Right forelimb (tissue), 1 donor: ENCODE measurements at regions not wholly inside any gene's neighbourhood (a gene's known extent, or its start where the extent isn't known, plus 50 kb on each side); places are given as distances from the start of the nearest gene placed in this dataset.
"Not testable (repeated sequence)": the region's sequence is repeated elsewhere in the genome, so short reads cannot be mapped to it uniquely, and the experiment has no call there.

ENCODE experiments used
- DNase-seq: peaks from one replicate; pipeline ENCODE4 v3.0.0-alpha.2; 2018

DNA sequence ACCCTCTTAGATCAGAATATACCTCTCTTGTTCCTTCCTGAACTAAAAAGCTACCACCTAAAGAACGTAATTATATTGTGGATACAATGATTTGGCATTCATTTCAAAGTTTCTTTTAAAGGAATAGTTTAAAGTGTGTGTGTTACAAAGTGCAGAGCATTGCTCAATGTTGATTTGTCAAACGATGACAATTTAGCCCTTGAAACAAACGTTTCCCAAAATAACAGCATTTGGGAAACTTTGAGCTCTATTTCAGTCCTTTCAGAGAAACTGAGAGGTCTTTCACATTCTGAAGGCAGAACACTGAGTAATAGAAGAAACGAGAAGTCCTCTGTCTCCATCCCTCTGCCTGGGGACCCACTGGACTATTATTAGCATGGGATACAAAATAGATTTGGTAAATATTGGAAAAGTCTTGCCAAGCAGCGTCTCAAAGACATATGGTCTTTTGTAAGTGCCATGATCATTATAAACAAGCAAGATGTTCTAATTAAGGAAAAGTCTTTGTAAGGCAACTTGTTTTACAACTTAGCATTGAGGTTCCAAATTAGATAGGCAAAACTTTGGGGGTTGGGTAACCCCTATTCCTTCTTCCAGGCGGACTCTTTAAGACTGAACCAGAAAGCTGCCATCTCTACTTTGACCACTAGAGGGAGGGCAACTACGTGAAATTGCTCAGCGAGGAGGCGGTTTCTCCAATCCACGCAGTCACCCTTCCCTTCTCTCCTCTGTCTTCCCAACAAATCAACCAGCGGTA, 208.8 kb downstream of the RNF144B start:
- DNase-seq = peak; percentile 76

DNA sequence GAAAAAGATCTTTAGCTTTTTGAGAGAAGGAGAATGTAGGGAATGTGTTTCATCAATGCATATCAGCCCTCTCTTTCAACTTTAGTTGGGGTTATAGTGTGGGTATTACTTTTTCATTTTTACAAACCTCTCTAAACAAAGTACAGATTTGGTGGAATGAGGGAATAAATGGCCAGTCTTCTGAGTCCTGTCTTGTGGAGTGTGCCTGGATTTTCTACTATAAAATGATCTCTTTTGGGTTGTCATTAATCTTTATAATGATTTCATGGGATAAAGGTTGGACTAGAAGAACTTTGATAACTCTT, 209.3 kb downstream of the RNF144B start:
- no peak for DNase-seq

DNA sequence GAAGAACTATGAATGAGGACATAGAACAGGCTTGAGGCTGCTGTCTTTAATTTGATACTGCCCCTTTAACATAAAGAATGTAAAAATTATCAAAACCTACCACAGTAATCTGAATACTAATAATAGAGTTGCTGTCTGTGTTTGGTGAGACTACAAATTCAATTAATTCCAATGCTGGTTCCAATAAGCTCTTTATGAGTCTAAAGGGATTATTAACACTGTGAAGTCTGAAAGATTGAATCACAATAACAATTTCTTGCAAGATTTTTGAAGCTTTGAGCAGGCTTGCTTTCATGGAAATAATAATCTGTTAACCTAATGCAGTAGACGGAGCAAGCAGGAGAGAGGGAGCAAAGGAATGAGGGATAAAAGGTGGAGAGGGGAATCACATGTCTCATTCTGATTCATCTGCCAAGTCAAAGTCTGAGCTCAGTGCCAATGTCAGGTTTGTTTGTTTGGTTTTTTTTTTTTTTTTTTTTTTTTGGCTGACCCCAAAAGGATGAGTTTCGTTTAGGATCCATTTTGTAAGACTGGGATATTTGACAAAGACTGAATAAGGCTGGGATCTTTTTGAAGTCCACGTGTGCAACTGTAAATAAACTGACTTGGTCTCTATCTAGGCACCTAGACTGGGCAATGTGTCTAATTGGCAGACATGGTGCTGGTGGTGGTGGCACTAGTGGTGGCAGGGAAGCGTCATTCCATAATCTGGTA, 211.6 kb downstream of the RNF144B start:
- no peak for DNase-seq

DNA sequence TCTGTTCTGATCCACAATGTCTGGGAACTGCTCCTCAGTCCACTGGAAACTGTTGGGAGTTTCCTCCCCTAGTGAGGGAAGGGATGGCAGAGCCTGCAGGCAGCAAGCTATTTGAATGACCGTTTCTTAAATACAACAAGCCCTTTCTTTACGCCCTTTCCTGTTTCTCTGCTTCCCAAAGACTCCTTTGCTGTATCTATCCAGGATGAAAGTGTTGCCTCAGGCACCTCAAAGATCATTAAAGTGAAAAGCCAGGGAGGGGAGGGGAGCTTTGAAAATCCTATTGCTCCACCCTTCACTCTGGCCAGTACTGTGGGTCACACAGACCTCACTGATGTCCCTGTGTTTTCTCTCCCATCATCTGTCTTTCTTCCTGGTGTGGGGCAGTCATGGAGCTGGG, 213.1 kb downstream of the RNF144B start:
- no peak for DNase-seq

DNA sequence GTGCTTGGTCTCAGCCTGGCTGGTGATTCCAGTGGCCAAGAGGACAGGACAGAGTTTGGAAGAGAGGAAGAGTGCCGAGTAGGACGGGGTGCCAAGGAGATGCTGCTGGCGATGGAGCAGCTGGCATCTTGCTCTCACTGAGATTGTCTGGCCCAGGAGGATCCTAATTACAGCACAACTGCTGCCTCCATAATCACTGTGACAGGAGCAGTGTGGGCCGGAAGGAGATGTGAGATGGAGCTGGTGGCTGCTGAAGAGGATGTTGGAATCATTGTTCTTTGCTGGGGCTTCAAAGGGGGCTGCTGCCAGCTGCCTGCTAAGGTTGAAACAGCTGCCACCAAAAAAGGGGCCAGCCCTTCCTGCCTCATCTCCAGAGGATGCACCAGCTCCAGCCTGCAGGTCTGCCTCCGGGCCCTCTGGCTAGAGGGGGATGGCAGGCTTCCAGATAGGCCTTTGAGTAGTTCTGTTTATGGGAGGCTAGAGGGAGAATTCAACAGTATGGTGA, 214.4 kb downstream of the RNF144B start:
- DNase-seq = no peak

DNA sequence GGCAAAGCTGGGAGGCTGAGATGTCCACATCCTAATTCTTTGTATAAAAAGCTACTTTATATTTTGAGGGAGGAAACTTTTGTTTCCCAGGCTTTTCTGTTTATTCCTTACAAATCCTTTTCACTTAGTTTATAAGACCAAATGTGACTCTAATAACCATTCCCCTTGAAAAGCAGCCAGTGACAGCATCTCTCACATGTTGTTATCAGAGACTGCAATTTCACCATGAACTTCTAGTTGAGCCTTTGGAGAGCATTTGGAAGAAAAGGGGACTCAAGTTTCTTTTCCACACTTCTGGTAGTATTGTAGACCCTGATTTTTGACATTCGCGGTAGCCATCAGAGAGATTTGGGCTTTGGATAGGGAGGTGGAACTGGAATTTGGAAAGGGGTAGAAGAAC, 215.8 kb downstream of the RNF144B start:
- no peak for DNase-seq

DNA sequence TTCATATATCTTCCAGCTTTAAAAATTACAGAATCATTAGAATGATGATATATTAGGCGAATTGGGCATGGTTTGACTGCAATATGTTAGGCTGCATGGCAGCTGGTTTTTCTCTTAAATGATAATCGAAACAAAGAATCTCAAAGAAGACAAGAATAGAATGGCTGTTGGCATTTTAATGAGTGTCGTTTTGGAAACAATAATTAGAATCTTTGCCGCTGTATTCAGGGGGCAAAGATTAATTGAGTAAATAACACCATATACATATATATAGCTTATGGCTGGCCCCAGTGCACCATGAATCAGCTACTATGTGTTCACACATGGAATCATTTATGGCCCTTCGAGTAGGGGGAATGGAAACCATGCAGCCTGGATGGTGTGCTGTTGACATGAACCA, 216.2 kb downstream of the RNF144B start:
- no peak for DNase-seq

DNA sequence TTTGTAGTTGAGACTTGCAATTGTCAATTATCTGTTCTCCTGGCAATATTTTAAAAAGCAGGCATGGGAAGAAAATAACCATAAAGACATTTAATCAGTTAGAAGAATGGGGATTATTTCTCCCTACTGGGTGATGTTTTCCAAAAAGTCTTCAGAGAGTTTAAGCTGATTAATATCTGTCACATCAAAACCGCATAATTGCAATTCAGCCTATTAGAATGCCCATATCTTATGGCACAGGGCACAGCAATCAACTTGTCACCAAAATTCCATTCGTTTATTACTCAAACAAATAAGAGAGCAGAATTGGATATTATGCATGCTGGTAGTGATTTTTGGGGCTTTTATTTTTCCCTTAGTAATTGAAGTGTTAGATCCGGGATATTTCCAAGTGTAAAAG, 218.7 kb downstream of the RNF144B start:
- no peak for DNase-seq

DNA sequence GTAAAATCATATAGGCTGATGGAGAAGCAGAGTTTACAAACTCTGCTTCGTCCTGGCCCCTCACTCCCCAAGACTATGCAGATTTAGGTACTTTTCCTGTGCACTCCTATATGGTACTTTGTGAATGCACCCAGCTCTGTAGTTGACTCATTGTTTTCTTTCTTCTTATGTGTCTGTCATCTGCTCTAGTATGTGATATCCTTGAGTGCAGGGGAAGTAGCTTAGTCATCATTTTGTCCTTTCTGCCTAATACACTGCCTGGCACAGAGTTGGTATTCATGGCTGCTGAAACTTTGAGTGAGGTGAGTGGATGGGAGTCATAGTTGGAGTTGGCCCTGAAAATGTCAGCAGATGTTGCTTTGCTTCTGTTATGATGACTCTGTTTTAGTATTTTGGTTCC, 222.6 kb downstream of the RNF144B start:
- no peak for DNase-seq

DNA sequence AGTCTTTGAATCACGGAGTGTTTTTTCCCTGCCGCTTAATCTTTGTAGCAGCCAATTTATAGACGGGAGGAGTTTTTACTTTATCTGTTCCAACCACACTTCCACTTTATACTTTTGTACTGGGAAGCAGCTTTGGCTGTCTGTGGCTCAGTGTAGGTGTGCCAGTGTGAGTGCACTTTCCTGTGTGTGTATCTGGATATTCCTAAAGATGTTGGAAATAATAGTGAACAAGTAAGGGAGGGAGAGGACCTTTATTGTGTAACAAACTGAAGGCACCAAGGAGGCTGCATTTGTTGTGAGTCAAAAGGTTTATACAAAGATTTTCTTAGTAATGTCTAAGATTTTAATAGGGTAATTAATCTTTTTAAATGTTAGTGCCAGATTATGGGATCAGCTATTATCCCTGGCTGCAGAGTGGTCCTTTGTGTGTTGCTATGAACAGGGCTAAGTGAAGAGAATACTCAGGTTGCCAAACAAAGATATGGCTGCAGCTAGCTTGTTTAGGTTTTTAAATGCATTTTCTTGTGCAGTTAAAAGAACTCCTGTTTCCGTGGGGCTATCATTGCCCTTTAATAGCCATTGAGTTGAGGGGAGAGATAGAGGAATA, 226.3 kb downstream of the RNF144B start:
- no peak for DNase-seq

DNA sequence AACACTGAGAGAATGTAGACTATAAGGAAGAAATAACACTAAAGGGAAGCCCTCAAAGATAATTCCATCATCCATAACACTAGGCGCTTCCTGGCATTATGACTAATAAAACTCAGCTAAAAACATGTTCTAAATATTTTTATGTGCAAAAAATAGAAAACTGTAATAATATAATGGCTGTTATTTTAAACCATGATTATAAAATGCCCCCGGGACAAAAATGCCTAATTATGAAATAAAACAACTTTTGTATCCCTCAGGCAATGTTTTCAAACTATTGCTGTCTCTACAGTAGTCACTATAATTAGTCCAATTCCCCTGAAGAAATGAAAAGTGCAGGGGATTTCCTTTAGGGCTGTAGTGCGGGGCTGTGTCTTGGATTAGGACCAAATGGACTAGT, 242.4 kb downstream of the RNF144B start:
- DNase-seq = no peak

DNA sequence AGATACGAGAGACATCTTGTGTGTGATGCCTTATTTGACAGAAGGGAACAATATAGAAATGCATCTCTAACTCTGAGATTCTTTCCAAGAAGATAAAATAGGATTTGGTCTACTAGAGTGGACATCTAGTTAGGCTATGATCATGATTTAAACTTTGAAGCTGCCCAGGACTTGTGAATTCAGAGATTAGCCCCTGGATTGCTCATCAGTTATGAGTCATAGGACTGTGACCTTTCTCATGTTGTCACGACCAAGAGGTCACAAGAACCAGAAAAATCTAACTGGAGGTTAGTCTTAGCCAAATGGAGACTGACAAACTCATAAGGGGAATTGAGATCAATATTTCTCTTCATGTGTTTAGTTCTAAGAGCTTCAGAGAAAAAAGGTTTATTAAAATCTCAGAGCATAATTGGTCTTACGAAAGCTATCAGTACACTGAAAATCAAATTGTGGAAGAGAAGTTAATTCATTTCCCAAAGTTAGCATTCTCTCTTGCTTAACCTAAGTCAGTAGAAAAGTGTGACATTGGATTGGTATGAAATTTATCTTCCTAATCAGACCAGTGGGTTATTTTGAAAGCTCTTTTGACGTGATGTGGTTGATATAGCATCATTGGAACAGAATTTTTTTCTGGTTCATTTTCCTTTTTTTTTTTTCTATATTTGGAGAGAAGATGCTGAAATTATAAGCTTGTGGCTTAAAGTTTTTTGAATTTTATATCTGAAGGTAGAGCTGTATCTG, 245.7 kb downstream of the RNF144B start:
- DNase-seq = no peak

DNA sequence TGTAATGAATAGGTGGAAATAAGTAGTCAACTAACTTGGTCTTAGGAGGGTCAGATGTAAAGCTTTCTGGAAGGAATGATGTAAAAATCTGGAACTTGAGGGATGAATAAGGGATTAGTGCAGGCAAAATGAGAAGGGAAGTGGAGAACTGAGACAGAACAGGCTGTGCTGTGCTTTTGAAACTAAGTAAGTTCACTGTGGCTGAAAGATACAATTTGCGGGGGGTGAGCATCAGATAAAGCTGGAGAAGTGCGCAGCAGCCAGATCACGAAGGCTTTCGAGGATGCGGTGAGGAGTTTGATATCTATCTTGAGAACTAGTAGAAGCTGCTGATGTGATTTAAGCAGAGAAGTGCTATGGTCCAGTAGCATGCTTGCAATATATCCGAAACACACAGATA, 247.8 kb downstream of the RNF144B start:
- no peak for DNase-seq

DNA sequence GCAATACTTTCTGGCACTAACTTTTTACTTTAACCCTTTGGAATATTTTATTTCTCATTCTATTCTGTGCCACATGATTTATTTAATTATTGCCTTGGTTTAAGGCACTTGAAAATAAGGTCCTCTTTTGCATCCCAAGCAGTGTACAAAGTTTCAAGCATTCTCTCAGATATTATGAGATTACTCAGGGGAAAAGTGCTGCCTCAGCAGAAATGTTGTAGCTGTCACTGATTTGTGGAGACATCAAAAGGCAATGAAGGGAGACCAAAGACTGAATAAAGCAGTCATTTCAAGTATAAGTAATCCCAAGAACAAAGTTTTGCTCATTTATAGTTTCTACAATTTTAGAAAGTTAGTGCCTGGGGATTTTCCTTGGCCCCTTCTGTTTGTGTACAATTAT, 253.0 kb downstream of the RNF144B start:
- no peak for DNase-seq

DNA sequence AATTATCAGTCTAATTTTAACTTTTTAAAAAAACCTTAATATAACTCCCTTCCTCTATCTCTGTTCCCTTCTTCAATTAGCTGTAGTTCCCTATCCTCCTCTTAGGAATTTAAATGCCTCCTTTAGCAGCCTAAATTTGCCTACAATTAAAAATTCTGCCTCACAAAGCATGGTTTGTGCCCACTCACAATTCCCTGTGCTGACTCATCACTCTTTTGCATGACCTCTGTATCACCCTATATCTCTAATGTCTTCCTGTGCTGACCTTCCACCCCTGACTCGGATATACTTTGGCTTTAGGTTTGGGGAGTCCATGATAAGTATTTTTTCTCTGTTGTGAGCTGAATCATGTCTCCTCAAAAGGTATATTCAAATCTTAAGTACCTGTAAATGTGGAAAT, 253.6 kb downstream of the RNF144B start:
- no peak for DNase-seq

DNA sequence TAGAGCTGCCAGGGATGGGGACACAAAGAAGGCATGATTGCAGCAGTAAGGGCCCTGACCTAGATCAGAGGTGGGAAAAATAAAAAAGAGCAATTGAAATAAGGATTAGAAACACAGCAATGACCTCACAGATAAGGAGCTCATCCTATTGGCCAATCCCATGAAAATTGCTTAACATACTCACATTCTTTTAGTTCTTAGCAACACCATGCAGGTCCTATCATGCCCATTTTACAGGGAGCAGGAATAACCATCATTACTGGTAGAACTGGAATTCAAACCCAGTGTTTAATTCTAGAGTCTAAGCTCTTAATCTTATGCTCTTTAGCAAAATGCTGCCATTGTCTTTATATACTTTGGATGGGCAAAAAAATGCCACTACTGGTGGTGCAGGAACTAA, 267.7 kb downstream of the RNF144B start:
- DNase-seq = no peak

DNA sequence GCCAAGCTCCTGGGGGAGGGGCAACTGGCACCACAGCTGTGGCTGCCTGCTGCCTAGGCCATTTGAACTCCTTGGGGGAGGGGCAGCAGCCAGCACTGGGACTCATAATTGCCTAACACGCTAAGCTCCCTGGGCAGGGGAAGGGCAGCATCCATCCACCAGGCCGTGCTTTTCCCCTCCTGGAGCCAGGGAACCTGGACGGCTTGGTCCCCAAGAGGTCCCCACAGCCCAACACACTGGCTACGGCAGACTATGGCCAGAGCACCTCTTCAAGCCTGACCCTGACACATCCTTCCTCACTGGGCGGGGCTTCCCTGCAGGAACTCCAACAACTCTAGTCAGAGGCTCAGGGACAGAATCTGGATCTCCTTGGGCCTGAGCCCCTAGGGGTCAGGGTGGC, 269.4 kb downstream of the RNF144B start:
- no peak for DNase-seq

DNA sequence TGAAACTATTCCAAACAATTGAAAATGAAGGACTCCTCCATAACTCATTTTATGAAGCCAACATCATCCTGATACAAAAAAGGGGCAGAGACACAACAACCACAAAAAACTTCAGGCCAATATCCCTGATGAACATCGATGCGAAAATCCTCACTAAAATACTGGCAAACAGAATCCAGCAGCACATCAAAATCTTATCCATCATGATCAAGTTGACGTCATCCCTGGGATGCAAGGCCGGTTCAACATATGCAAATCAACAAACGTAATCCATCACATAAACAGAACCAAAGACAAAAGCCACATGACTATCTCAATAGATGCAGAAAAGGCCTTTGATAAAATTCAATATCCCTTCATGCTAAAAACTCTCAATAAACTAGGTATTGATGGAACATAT, 272.8 kb downstream of the RNF144B start:
- DNase-seq = not testable (repeated sequence)

DNA sequence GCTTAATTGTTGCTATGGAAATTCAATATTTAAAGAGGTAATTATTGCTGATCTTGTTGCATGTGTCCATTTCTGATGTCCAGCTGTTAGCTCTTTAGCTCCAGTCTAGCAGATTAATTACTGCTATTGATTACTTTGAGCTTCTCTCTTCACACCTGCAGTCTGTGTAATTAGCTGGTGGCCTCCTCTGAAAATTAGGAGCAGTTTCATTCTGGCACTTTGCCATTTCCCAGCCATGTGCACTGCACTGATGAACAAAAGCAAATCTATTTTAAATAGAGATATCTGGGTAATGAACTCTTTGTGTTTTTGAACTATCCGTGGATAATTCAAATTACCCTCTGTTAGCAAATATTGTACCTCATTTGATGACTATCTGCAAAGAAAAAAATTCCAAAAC, 275.9 kb downstream of the RNF144B start:
- DNase-seq = no peak

DNA sequence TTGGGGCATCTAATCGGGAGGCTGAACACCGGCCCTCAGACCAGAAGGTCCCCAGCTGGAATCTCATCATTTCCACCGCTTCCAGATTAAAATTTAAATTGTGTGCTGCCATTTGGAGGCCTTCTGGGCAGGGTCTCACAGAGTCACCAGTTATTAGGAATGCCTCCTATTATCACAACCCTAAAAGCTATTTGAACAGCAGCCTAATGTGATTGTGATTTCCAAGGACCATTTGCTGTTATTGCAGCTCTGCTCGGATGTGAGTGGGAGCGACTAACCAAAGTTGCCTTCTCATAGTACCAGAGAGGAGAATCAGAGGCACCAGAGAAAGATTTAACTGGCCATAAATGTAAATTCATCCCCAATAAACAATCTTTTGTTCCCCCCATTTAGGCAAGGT, 277.3 kb downstream of the RNF144B start:
- no peak for DNase-seq

DNA sequence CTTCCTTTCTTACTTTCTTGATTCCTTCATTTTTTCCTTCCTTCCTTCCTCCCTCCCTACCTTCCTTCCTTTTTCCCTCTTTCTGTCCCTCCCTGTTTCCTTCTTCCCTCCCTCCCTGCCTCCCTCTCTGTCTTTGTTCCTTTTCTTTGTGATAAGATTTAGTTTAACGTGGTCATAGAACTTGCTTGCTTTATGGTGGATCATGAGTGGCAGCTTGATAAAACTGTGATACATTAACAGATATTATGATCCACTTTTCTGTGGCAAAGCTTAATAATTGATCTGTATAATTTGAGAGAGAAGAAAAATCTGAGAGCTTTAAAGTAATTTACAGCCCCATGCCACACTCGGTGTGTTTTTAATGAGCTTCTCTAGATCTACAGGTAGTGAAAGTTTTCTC, 280.5 kb downstream of the RNF144B start:
- DNase-seq = no peak

DNA sequence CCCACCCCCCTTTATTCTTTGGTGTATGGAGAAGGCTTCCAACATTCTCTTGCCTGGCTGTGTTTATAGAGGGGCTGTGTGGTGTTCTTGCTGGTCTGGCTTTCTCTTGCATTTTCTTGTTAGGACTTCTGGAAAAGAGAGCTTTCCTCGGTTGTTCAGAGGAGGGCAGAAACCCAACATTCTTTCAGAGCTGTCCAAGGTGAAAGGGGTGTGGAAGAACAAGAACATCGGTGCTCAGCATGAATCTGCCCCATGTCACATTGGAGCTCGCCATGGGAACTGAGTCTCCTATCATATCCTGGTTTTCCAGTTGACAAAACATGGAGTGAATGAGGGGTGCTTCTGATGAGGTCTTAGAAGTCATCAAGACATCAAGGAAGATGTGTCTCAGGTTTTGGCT, 281.8 kb downstream of the RNF144B start:
- DNase-seq = no peak

DNA sequence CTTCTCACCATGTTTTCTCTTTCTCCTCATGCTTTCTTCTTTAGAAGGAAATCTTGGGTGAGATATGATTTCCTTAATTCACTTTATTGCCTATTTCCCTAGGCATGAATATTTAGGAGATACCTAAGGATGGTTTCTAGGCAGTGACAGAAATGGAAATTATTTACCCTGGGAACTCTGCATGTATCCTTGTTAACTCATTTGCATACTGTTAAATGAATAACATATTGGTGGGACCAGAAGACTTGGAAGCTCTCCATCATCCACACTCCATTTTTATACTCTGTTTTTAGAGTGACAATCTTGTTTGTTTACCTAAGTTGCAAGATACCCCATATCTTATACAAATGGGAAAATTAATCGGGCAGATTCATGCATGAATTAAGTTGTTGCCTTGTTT, 285.7 kb downstream of the RNF144B start:
- DNase-seq = no peak

DNA sequence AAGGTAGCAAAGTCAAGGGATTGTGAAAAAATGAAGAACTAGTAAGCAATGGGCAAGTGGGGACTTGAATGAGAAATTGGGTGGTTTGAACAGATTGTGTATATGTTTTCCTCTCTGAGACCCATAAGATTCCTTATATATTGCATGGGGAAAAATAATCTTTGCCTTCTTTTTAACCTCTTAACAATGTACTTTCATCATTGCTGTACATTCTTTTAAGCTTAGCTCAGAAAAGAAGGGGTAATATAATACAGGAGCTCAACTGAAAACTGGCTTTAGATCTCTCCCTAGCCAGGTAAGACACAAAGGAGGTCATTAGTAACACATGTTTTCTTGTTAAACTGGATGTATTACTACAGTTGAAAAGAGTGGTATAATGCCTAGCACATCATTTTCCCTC, 287.2 kb downstream of the RNF144B start:
- DNase-seq = no peak
